NB4 (cell line): ENCODE measurements at regions not wholly inside any gene's neighbourhood (a gene's known extent, or its start where the extent isn't known, plus 50 kb on each side); places are given as distances from the start of the nearest gene placed in this dataset.

Source experiments
- POLR2A ChIP-seq: IDR thresholded peaks from 2 replicates; pipeline ENCODE4 v1.6.1; 2011; ENCODE audit warnings: mild to moderate bottlenecking; ENCODE audit not compliant: insufficient read length; ENCODE audit errors: extremely low read depth
- TF ChIP-seq, protein P1 (sequence below): IDR thresholded peaks from one replicate; pipeline ENCODE4 v1.5.1; 2012; ENCODE audit warnings: low read depth, low read length

DNA sequence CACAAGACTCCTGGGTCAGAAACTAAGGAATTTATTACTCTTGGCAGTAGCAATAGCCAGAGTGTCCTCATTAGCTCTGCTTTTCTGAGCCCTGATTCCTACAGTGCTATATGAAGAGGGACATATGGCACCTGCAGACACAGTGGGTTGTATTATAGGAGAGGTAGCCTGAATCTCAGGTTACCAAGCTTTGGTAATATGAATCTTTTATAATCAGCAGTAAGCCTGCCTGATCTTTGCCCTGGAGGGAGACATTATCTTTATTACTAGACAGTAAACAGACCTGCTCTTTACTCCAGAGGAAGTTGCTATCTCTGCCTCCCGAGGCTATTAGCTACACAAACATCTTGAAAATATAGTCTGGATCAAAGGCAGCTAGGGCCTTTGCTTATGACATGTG, 62.5 kb upstream of the HOPX start:
- TF ChIP-seq POLR2A = no peak
- TF ChIP-seq, protein P1, sequence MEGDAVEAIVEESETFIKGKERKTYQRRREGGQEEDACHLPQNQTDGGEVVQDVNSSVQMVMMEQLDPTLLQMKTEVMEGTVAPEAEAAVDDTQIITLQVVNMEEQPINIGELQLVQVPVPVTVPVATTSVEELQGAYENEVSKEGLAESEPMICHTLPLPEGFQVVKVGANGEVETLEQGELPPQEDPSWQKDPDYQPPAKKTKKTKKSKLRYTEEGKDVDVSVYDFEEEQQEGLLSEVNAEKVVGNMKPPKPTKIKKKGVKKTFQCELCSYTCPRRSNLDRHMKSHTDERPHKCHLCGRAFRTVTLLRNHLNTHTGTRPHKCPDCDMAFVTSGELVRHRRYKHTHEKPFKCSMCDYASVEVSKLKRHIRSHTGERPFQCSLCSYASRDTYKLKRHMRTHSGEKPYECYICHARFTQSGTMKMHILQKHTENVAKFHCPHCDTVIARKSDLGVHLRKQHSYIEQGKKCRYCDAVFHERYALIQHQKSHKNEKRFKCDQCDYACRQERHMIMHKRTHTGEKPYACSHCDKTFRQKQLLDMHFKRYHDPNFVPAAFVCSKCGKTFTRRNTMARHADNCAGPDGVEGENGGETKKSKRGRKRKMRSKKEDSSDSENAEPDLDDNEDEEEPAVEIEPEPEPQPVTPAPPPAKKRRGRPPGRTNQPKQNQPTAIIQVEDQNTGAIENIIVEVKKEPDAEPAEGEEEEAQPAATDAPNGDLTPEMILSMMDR = no peak
